H9 (cell line): ENCODE measurements at regions not wholly inside any gene's neighbourhood (a gene's known extent, or its start where the extent isn't known, plus 50 kb on each side); places are given as distances from the start of the nearest gene placed in this dataset.

Experiments used
- DNase-seq: peaks from one replicate; pipeline ENCODE4 v3.0.0-alpha.2; 2017
- H2AFZ ChIP-seq: one replicate; pipeline ENCODE4 v1.6.1; 2013; ENCODE audit warnings: mild to moderate bottlenecking, low read length, control low read depth, moderate library complexity
- H2AK5ac ChIP-seq: 2 replicates; pipeline ENCODE4 v1.6.1; 2013; ENCODE audit warnings: low read length, control low read depth, mixed read lengths; ENCODE audit not compliant: insufficient read length
- H2BK120ac ChIP-seq: one replicate; pipeline ENCODE4 v1.6.1; 2013; ENCODE audit warnings: low read depth, mild to moderate bottlenecking, low read length, control low read depth, inconsistent platforms; ENCODE audit not compliant: poor library complexity, severe bottlenecking
- H2BK12ac ChIP-seq: 2 replicates; pipeline ENCODE4 v1.6.1; 2013; ENCODE audit warnings: low read length, control low read depth, mixed read lengths, low read depth; ENCODE audit not compliant: insufficient read length
- H2BK15ac ChIP-seq: 2 replicates; pipeline ENCODE4 v1.6.1; 2013; ENCODE audit warnings: low read depth, low read length, control low read depth
- H2BK20ac ChIP-seq: one replicate; pipeline ENCODE4 v1.6.1; 2013; ENCODE audit warnings: low read depth, mild to moderate bottlenecking, low read length, control low read depth, inconsistent platforms; ENCODE audit not compliant: poor library complexity, severe bottlenecking
- H2BK5ac ChIP-seq: 2 replicates; pipeline ENCODE4 v1.6.1; 2013; ENCODE audit warnings: low read length, control low read depth, mixed read lengths; ENCODE audit not compliant: insufficient read length
- H3K14ac ChIP-seq: 2 replicates; pipeline ENCODE4 v1.6.1; 2013; ENCODE audit warnings: low read length, control low read depth; ENCODE audit not compliant: insufficient read depth
- H3K18ac ChIP-seq: 2 replicates; pipeline ENCODE4 v1.6.1; 2013; ENCODE audit warnings: low read depth, mild to moderate bottlenecking, mixed read lengths, low read length, control low read depth; ENCODE audit not compliant: insufficient read length
- H3K23ac ChIP-seq: 2 replicates; pipeline ENCODE4 v1.6.1; 2013; ENCODE audit warnings: low read length, control low read depth, mixed read lengths, low read depth; ENCODE audit not compliant: insufficient read length
- H3K23me2 ChIP-seq: 2 replicates; pipeline ENCODE4 v1.6.1; 2013; ENCODE audit warnings: low read depth, mild to moderate bottlenecking, mixed read lengths, low read length, control low read depth; ENCODE audit not compliant: insufficient read length, poor library complexity, severe bottlenecking
- H3K27ac ChIP-seq: 2 replicates; pipeline ENCODE4 v1.5.1; 2013; ENCODE audit warnings: low read length, control low read depth, mixed read lengths, low read depth; ENCODE audit not compliant: insufficient read length
- H3K27me3 ChIP-seq: 2 replicates; pipeline ENCODE4 v1.6.1; 2013; ENCODE audit warnings: low read length, control low read depth, inconsistent platforms; ENCODE audit not compliant: insufficient read depth
- H3K4ac ChIP-seq: 2 replicates; pipeline ENCODE4 v1.6.1; 2013; ENCODE audit warnings: low read depth, mild to moderate bottlenecking, control low read depth, inconsistent platforms, low read length, moderate library complexity
- H3K4me1 ChIP-seq: 2 replicates; pipeline ENCODE4 v1.6.1; 2013; ENCODE audit warnings: low read length, control low read depth, inconsistent platforms; ENCODE audit not compliant: insufficient read depth
- H3K4me2 ChIP-seq: 2 replicates; pipeline ENCODE4 v1.6.1; 2013; ENCODE audit warnings: low read length, control low read depth, mixed read lengths; ENCODE audit not compliant: insufficient read length, insufficient read depth
- H3K56ac ChIP-seq: 2 replicates; pipeline ENCODE4 v1.6.1; 2013; ENCODE audit warnings: low read depth, mild to moderate bottlenecking, mixed read lengths, low read length, control low read depth; ENCODE audit not compliant: insufficient read length
- H3K79me1 ChIP-seq: 2 replicates; pipeline ENCODE4 v1.6.1; 2013; ENCODE audit warnings: low read depth, mild to moderate bottlenecking, moderate library complexity, low read length, control low read depth, inconsistent platforms; ENCODE audit not compliant: insufficient read depth, poor library complexity, severe bottlenecking
- H3K79me2 ChIP-seq: 2 replicates; pipeline ENCODE4 v1.6.1; 2013; ENCODE audit warnings: low read length, control low read depth, inconsistent platforms; ENCODE audit not compliant: insufficient read depth
- H3K9ac ChIP-seq: 2 replicates; pipeline ENCODE4 v1.6.1; 2013; ENCODE audit warnings: low read length, control low read depth, mixed read lengths; ENCODE audit not compliant: insufficient read length; ENCODE audit errors: extremely low read depth
- H3K9me3 ChIP-seq: one replicate; pipeline ENCODE4 v1.6.1; 2013; ENCODE audit warnings: low read depth, low read length, inconsistent platforms; ENCODE audit not compliant: control insufficient read depth
- H3T11ph ChIP-seq: one replicate; pipeline ENCODE4 v1.6.1; 2013; ENCODE audit warnings: mild to moderate bottlenecking, low read length, control low read depth, inconsistent platforms
- H4K20me1 ChIP-seq: one replicate; pipeline ENCODE4 v1.6.1; 2013; ENCODE audit not compliant: control insufficient read depth, insufficient read length, insufficient read depth
- H4K5ac ChIP-seq: 2 replicates; pipeline ENCODE4 v1.6.1; 2013; ENCODE audit warnings: low read depth, mild to moderate bottlenecking, mixed read lengths, low read length, control low read depth; ENCODE audit not compliant: insufficient read length
- H4K8ac ChIP-seq: replicated peaks from 2 replicates; pipeline ENCODE4 v1.6.1; 2013; ENCODE audit warnings: low read length, control low read depth, mixed read lengths, low read depth; ENCODE audit not compliant: insufficient read length
- H4K91ac ChIP-seq: 2 replicates; pipeline ENCODE4 v1.6.1; 2013; ENCODE audit warnings: low read depth, mild to moderate bottlenecking, moderate library complexity, mixed read lengths, low read length, control low read depth; ENCODE audit not compliant: insufficient read length
- H3K27ac Mint-ChIP-seq, 3 experiments: 2 replicates in 2 of 3; 3 replicates in 1 of 3; pipeline ENCODE4 v1.8.0; 2020 to 2021; ENCODE audit warnings: mixed read lengths in 3 of 3, mild to moderate bottlenecking in 1 of 3, moderate library complexity in 1 of 3
- H3K27me3 Mint-ChIP-seq: 2 replicates; pipeline ENCODE4 v1.8.0; 2021; ENCODE audit warnings: low read depth, mild to moderate bottlenecking, moderate library complexity, mixed read lengths
- H3K36me3 Mint-ChIP-seq, 3 experiments: 2 replicates in 2 of 3; 3 replicates in 1 of 3; pipeline ENCODE4 v1.8.0; 2020 to 2021; ENCODE audit warnings: low read depth in 3 of 3, mixed read lengths in 3 of 3; ENCODE audit not compliant: insufficient read depth in 1 of 3
- H3K4me1 Mint-ChIP-seq, 2 experiments: 2 replicates each; pipeline ENCODE4 v1.8.0; 2020; ENCODE audit warnings: mixed read lengths in 2 of 2
- H3K4me3 Mint-ChIP-seq, 2 experiments: 2 replicates in 1 of 2; 3 replicates in 1 of 2; pipeline ENCODE4 v1.8.0; 2020 to 2021; ENCODE audit warnings: mild to moderate bottlenecking in 2 of 2, mixed read lengths in 2 of 2, moderate library complexity in 1 of 2
- H3K9me3 Mint-ChIP-seq, 2 experiments: 2 replicates in 1 of 2; 3 replicates in 1 of 2; pipeline ENCODE4 v1.8.0; 2020; ENCODE audit warnings: mild to moderate bottlenecking in 2 of 2, mixed read lengths in 2 of 2, moderate library complexity in 1 of 2
- WGBS: extraction: QIAGEN DNeasy Blood & Tissue Kit; methylation state at CpG from one replicate; pipeline ENCODE4 v1.1.7; 2013; ENCODE audit warnings: missing lambda C conversion rate, low lambda C conversion rate, mixed read lengths; ENCODE audit not compliant: insufficient read length; ENCODE audit errors: extremely low coverage; 5-methylcytosine and 5-hydroxymethylcytosine counted together
- TF ChIP-seq, protein P1 (sequence below): fragments of 200-600 bp; sonication (generic); conservative IDR thresholded peaks from 3 replicates; pipeline ENCODE4 v1.8.0; 2021; ENCODE audit warnings: antibody characterized with exemption, mild to moderate bottlenecking

DNA sequence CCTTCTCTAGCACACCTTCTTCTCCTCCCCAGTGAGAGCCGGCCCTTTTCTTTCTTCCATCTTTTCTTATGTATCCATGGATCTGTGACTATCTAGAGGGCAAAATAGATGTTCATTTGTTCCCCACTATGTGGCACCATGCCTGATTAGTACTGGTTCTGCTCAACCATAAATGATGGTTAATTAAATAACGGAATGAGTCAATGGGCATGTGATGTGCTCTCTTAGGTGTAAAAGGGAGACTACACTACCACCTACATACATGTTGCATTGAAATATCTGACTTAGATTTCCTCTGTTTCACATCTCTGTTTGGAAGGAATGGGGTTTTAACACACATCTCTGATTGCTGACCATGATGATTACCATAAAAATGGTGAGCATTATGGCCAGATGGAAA lies 116.5 kb downstream of the BTG1 start:
- no CpG with 5 or more reads among the region's 2 CpGs for WGBS
- Histone ChIP-seq H2BK15ac (no peak overlapping the region), H3K79me1 (no peaks in the 10 kb centered on the region), H3K27me3 (no peaks in the 10 kb centered on the region), H2BK12ac (no peak overlapping the region), H2AK5ac (no peak overlapping the region), H3K4ac (no peak overlapping the region), H4K5ac (no peak overlapping the region), H3K79me2 (no peaks in the 10 kb centered on the region), H3K56ac (no peak overlapping the region), H2BK120ac (no peak overlapping the region), H3K9ac (no peak overlapping the region), H4K20me1 (no peaks in the 10 kb centered on the region), H3K4me1 (no peaks in the 10 kb centered on the region; the same call in 1 of the 2 replicates), H3K9me3 (no peaks in the 10 kb centered on the region), H3K14ac (no peak overlapping the region), H2AFZ (no peak overlapping the region), H2BK20ac (no peak overlapping the region), H3K27ac (no peak overlapping the region), H3K18ac (no peak overlapping the region), H4K91ac (no peak overlapping the region), H3K23ac (no peak overlapping the region), H3T11ph (no peak overlapping the region), H3K23me2 (no peaks in the 10 kb centered on the region), H3K4me2 (no peak overlapping the region), H4K8ac (no peak overlapping the region), H2BK5ac (no peak overlapping the region)
- H3K9me3 Mint-ChIP-seq: no peaks in the 10 kb centered on the region
- no peak for DNase-seq
- TF ChIP-seq, protein P1, sequence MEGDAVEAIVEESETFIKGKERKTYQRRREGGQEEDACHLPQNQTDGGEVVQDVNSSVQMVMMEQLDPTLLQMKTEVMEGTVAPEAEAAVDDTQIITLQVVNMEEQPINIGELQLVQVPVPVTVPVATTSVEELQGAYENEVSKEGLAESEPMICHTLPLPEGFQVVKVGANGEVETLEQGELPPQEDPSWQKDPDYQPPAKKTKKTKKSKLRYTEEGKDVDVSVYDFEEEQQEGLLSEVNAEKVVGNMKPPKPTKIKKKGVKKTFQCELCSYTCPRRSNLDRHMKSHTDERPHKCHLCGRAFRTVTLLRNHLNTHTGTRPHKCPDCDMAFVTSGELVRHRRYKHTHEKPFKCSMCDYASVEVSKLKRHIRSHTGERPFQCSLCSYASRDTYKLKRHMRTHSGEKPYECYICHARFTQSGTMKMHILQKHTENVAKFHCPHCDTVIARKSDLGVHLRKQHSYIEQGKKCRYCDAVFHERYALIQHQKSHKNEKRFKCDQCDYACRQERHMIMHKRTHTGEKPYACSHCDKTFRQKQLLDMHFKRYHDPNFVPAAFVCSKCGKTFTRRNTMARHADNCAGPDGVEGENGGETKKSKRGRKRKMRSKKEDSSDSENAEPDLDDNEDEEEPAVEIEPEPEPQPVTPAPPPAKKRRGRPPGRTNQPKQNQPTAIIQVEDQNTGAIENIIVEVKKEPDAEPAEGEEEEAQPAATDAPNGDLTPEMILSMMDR: no peak
- 0 out of 7 replicates have a peak overlapping the region, but pooled peaks of 1 of the 3 experiments have one; percentile 31 for H3K27ac Mint-ChIP-seq
- no peak overlapping the region for H3K4me3 Mint-ChIP-seq
- no peaks in the 10 kb centered on the region for H3K36me3 Mint-ChIP-seq
- H3K27me3 Mint-ChIP-seq: no peaks in the 10 kb centered on the region
- H3K4me1 Mint-ChIP-seq: peaks cover 10 to 14% of the 10 kb centered on the region in 2 experiments
